ENCODE measurements at regions not wholly inside any gene's neighbourhood (a gene's known extent, or its start where the extent isn't known, plus 50 kb on each side); places are given as distances from the start of the nearest gene placed in this dataset.
"Not testable (repeated sequence)": the region's sequence is repeated elsewhere in the genome, so short reads cannot be mapped to it uniquely, and the experiment has no call there.

DNA sequence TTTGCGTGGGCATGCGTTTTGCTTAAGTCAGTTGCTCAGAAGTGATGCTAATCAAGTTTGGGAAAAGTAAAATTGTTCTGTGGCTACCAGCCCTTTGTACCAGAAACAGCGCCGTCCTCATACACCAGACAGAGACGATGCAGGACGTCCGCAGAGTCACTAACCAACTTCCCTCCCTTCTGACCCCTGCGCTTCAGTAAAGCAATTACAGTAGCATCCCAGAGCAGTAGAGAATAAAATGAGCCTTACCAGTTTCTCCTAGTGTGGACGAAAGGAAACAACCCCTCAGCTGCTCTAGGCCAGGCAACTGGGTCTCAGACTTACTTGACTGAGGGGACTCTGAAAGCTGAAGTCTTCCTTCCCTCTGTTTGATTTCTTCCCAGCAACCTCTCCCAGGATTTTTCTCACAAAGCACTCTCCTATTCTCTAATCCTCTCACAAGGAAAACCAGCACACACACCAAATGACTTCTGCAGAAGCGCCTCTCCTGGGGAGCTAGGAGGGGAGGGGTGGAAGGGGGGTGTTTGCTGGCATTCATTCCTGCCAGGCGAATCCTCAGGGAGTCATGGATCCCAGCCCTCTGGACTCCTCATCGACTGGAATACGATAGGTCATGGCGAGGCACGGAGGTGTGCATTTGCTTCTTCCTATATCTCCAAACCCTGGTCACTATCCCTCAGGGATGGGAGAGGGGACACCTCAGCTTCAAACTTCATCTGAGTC is 56.0 kb upstream of the MID1 start:
- Histone ChIP-seq H3K9me3 (ENCODE audit: low read length) (no peaks in the 10 kb centered on the region), H3K9ac (ENCODE audit: low read length) (no peak overlapping the region), H4K20me1 (ENCODE audit: insufficient read depth, low read depth, low read length) (no peaks in the 10 kb centered on the region), H3K4me2 (ENCODE audit: low read depth, low read length, poor library complexity, severe bottlenecking) (no peak overlapping the region), H3K27me3 (ENCODE audit: low read length) (no peaks in the 10 kb centered on the region), H3K27ac (ENCODE audit: low read length) (no peak overlapping the region), H3K36me3 (ENCODE audit: insufficient read depth, low read length) (no peaks in the 10 kb centered on the region), H3K9me2 (replicated peaks; ENCODE audit: insufficient read depth, low read length) (no peaks in the 10 kb centered on the region), H3K4me3 (ENCODE audit: low read length) (no peak overlapping the region), H3K4me1 (ENCODE audit: low read length) (no peaks in the 10 kb centered on the region), H2AFZ (ENCODE audit: low read length) (no peak overlapping the region), H3K79me2 (ENCODE audit: low read length) (no peaks in the 10 kb centered on the region)
- DNase-seq = no peak

- Histone ChIP-seq H3K79me2 (ENCODE audit: low read length) (no peaks in the 10 kb centered on the region), H3K9me3 (ENCODE audit: low read length) (no peaks in the 10 kb centered on the region), H3K4me3 (ENCODE audit: low read length) (no peak overlapping the region), H3K36me3 (ENCODE audit: insufficient read depth, low read length) (no peaks in the 10 kb centered on the region), H3K27me3 (ENCODE audit: low read length) (no peaks in the 10 kb centered on the region), H3K27ac (ENCODE audit: low read length) (no peak overlapping the region), H3K4me2 (ENCODE audit: low read depth, low read length, poor library complexity, severe bottlenecking) (no peak overlapping the region), H3K9ac (ENCODE audit: low read length) (no peak overlapping the region), H2AFZ (ENCODE audit: low read length) (no peak overlapping the region), H4K20me1 (ENCODE audit: insufficient read depth, low read depth, low read length) (no peaks in the 10 kb centered on the region), H3K9me2 (replicated peaks; ENCODE audit: insufficient read depth, low read length) (no peaks in the 10 kb centered on the region), H3K4me1 (ENCODE audit: low read length) (no peaks in the 10 kb centered on the region)
- DNase-seq = no peak
Measured at GRCh38 chrX:10677490-10677889, 57.1 kb upstream of the MID1 start.

GRCh38 chrX:10679387-10679786 is 59.0 kb upstream of the MID1 start:
- Histone ChIP-seq H3K9ac (ENCODE audit: low read length) (no peak overlapping the region), H3K27me3 (ENCODE audit: low read length) (no peaks in the 10 kb centered on the region), H3K36me3 (ENCODE audit: insufficient read depth, low read length) (no peaks in the 10 kb centered on the region), H3K9me3 (ENCODE audit: low read length) (no peaks in the 10 kb centered on the region), H2AFZ (ENCODE audit: low read length) (no peak overlapping the region), H4K20me1 (ENCODE audit: insufficient read depth, low read depth, low read length) (no peaks in the 10 kb centered on the region), H3K4me2 (ENCODE audit: low read depth, low read length, poor library complexity, severe bottlenecking) (no peak overlapping the region), H3K79me2 (ENCODE audit: low read length) (no peaks in the 10 kb centered on the region), H3K9me2 (replicated peaks; ENCODE audit: insufficient read depth, low read length) (no peaks in the 10 kb centered on the region), H3K4me3 (ENCODE audit: low read length) (no peak overlapping the region), H3K4me1 (ENCODE audit: low read length) (no peaks in the 10 kb centered on the region), H3K27ac (ENCODE audit: low read length) (no peak overlapping the region)
- no peak for DNase-seq

- Histone ChIP-seq H3K4me1 (ENCODE audit: low read length) (no peaks in the 10 kb centered on the region), H3K4me2 (ENCODE audit: low read depth, low read length, poor library complexity, severe bottlenecking) (no peak overlapping the region), H3K79me2 (ENCODE audit: low read length) (no peaks in the 10 kb centered on the region), H3K36me3 (ENCODE audit: insufficient read depth, low read length) (no peaks in the 10 kb centered on the region), H4K20me1 (ENCODE audit: insufficient read depth, low read depth, low read length) (no peaks in the 10 kb centered on the region), H3K9me2 (replicated peaks; ENCODE audit: insufficient read depth, low read length) (no peaks in the 10 kb centered on the region), H3K4me3 (ENCODE audit: low read length) (no peak overlapping the region), H3K27me3 (ENCODE audit: low read length) (no peaks in the 10 kb centered on the region), H3K27ac (ENCODE audit: low read length) (no peak overlapping the region), H3K9ac (ENCODE audit: low read length) (no peak overlapping the region), H3K9me3 (ENCODE audit: low read length) (no peaks in the 10 kb centered on the region), H2AFZ (ENCODE audit: low read length) (no peak overlapping the region)
- no peak for DNase-seq
Measured at GRCh38 chrX:10681167-10681566, 60.8 kb upstream of the MID1 start.

DNA sequence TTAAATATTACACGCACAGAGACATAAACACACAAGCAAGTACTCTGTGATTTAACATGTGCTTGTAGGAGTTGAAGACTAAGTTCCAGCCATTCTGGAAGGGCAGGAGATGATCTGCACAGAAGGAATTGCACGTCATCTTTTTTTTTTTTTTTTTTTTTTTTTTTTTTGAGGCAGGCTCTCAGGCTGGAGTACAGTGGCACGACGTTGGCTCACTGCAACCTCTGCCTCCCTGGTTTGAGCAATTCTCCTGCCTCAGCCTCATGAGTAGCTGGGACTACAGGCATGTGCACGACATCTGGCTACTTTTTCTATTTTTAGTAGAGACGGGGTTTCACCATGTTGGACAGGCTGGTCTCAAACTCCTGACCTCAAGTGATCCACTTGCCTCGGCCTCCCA is 63.2 kb upstream of the MID1 start:
- H2AFZ ChIP-seq (ENCODE audit: low read length); H3K9me2 ChIP-seq (replicated peaks; ENCODE audit: insufficient read depth, low read length); H3K4me1 ChIP-seq (ENCODE audit: low read length); H3K79me2 ChIP-seq (ENCODE audit: low read length); H4K20me1 ChIP-seq (ENCODE audit: insufficient read depth, low read depth, low read length); H3K36me3 ChIP-seq (ENCODE audit: insufficient read depth, low read length); H3K27ac ChIP-seq (ENCODE audit: low read length); DNase-seq; H3K9me3 ChIP-seq (ENCODE audit: low read length); H3K9ac ChIP-seq (ENCODE audit: low read length); H3K4me2 ChIP-seq (ENCODE audit: low read depth, low read length, poor library complexity, severe bottlenecking); H3K4me3 ChIP-seq (ENCODE audit: low read length); H3K27me3 ChIP-seq (ENCODE audit: low read length): not testable (repeated sequence)

DNA sequence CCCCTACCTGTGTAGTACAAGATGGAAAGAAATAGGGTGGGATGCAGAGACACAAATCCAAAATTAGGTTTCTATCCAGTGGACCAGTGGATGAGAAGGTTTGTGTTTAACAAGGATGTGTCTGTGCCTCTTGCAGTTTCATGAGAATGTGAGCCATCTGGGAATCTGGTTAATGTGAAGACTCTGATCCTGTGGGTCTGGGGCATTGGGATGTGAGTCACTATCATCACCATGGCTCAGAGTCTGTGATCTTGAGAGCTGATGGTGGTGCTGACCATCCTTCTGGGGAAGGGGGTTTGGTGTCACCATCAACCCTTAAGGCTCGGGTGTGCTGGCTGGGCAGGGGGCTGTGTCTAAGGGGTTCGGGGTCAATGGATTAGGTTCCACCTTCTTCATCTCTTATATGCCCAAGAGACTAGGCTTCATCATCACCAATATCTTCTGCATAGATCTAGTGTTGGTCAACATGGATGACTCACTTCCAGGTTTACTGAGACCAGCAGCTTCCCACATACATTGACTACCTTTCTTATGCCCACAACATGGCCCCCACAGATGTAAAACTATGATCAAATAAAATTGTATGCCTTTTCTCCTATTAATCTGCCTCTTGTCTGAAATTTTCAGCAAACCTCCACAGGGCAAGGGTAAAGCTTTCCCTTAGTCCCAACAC is 65.7 kb upstream of the MID1 start:
- H3K4me1 ChIP-seq (ENCODE audit: low read length) = no peaks in the 10 kb centered on the region
- no peaks in the 10 kb centered on the region for H3K36me3 ChIP-seq (ENCODE audit: insufficient read depth, low read length)
- H3K9ac ChIP-seq (ENCODE audit: low read length) = no peak overlapping the region
- no peak for DNase-seq
- H3K4me2 ChIP-seq (ENCODE audit: low read depth, low read length, poor library complexity, severe bottlenecking) = no peak overlapping the region
- no peaks in the 10 kb centered on the region for H3K9me2 ChIP-seq (replicated peaks; ENCODE audit: insufficient read depth, low read length)
- no peaks in the 10 kb centered on the region for H4K20me1 ChIP-seq (ENCODE audit: insufficient read depth, low read depth, low read length)
- no peaks in the 10 kb centered on the region for H3K79me2 ChIP-seq (ENCODE audit: low read length)
- no peak overlapping the region for H2AFZ ChIP-seq (ENCODE audit: low read length)
- no peaks in the 10 kb centered on the region for H3K27me3 ChIP-seq (ENCODE audit: low read length)
- H3K4me3 ChIP-seq (ENCODE audit: low read length) = no peak overlapping the region
- no peak overlapping the region for H3K27ac ChIP-seq (ENCODE audit: low read length)
- H3K9me3 ChIP-seq (ENCODE audit: low read length) = no peaks in the 10 kb centered on the region

- not testable (repeated sequence) for H4K20me1 ChIP-seq (ENCODE audit: insufficient read depth, low read depth, low read length); H3K27me3 ChIP-seq (ENCODE audit: low read length); DNase-seq; H3K4me1 ChIP-seq (ENCODE audit: low read length); H3K4me2 ChIP-seq (ENCODE audit: low read depth, low read length, poor library complexity, severe bottlenecking); H2AFZ ChIP-seq (ENCODE audit: low read length); H3K4me3 ChIP-seq (ENCODE audit: low read length); H3K9me3 ChIP-seq (ENCODE audit: low read length); H3K79me2 ChIP-seq (ENCODE audit: low read length); H3K9me2 ChIP-seq (replicated peaks; ENCODE audit: insufficient read depth, low read length); H3K27ac ChIP-seq (ENCODE audit: low read length); H3K9ac ChIP-seq (ENCODE audit: low read length); H3K36me3 ChIP-seq (ENCODE audit: insufficient read depth, low read length)
Measured at GRCh38 chrX:10691751-10692150, 71.4 kb upstream of the MID1 start.

DNA sequence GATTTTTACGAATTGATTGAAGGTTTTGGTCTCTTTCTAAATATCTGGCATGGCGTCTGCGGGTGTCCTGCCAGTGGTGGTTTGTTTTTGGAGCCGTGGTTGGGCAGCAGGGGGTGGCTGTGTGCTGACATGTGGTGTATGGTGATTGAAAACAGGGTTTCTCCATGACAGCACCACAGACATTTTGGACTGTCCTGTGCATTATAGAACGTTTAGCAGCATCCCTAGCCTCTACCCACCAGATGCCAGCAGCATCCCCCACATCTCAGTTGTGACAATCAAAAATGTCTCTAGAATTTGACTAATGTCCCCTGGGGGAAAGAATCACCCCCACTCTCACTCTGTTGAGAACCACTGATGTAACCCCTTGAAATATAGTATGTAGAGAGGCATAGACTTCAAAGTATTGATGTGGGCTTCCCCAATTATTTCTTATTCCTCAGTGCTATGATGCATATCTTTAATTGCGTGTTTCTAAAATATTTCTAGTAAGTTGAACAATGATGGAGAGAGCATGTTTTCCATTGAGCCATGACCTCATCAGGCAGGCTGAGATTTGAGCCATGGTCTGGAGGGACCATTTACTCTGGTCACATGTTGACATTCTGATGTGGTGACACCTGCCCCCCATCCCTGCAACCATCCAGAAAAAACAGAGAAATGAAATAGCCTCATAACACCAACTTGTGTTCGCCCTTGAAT is 77.4 kb upstream of the MID1 start:
- Histone ChIP-seq H3K9me2 (replicated peaks; ENCODE audit: insufficient read depth, low read length) (no peaks in the 10 kb centered on the region), H3K9me3 (ENCODE audit: low read length) (no peaks in the 10 kb centered on the region), H2AFZ (ENCODE audit: low read length) (no peak overlapping the region), H4K20me1 (ENCODE audit: insufficient read depth, low read depth, low read length) (no peaks in the 10 kb centered on the region), H3K36me3 (ENCODE audit: insufficient read depth, low read length) (no peaks in the 10 kb centered on the region), H3K4me1 (ENCODE audit: low read length) (peaks cover 6% of the 10 kb centered on the region), H3K79me2 (ENCODE audit: low read length) (no peaks in the 10 kb centered on the region), H3K27ac (ENCODE audit: low read length) (no peak overlapping the region), H3K4me3 (ENCODE audit: low read length) (no peak overlapping the region), H3K27me3 (ENCODE audit: low read length) (peaks cover 3% of the 10 kb centered on the region; the same call in 1 of the 2 replicates), H3K9ac (ENCODE audit: low read length) (no peak overlapping the region), H3K4me2 (ENCODE audit: low read depth, low read length, poor library complexity, severe bottlenecking) (no peak overlapping the region)
- DNase-seq = no peak

Data from Karpas-422 (cell line).